Esophagus squamous epithelium (tissue), 4 donors: ENCODE measurements at regions not wholly inside any gene's neighbourhood (a gene's known extent, or its start where the extent isn't known, plus 50 kb on each side); places are given as distances from the start of the nearest gene placed in this dataset.

Experiments used
- POLR2A ChIP-seq, 4 donors: fragments of 450-650 bp; IDR thresholded peaks; one replicate each; pipeline ENCODE4 v1.6.1; 2017; ENCODE audit warnings: antibody characterized with exemption in 4 of 4, mild to moderate bottlenecking in 4 of 4, moderate library complexity in 3 of 4
- TF ChIP-seq, protein P1 (sequence below), 6 experiments: fragments of 450-650 bp in 4 of 6; fragments of 200-600 bp in 2 of 6; sonication (generic) in 2 of 6; IDR thresholded peaks; one replicate each; pipeline ENCODE4 v1.5.1; 2016 to 2019; ENCODE audit warnings: antibody characterized with exemption in 6 of 6, mild to moderate bottlenecking in 4 of 6, moderate library complexity in 4 of 6

DNA sequence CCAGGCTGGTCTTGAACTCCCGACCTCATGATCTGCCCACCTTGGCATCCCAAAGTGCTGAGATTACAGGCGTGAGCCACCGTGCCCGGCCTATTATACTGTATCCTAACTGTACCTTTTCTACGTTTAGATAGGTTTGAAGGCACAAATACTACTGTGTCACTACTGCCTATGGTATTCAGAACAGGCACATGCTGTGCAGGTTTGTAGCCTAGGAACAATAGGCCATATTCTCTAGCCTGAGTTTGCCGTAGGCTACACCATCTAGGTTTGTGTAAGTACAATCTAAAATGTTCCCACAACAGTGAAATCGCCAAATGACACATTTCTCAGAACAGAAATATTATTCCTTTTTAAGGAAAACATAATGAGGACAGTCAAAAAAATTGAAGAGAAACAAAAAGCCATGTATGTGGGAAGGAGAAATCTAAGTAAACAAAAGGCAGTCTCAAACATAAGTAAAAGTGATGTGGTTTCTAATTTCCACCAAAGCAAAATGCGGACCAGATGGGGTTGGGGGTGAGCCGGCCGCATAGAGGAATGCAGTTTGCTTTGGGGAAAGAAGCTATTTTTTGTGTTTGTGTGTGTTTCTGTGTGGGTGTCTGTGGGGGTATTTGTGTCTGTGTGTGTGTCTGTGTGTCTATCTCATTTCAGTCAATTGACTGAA, 192.6 kb upstream of the SALL4 start:
- no peak for TF ChIP-seq POLR2A (IDR thresholded peaks at IDR 0.05)
- TF ChIP-seq, protein P1, sequence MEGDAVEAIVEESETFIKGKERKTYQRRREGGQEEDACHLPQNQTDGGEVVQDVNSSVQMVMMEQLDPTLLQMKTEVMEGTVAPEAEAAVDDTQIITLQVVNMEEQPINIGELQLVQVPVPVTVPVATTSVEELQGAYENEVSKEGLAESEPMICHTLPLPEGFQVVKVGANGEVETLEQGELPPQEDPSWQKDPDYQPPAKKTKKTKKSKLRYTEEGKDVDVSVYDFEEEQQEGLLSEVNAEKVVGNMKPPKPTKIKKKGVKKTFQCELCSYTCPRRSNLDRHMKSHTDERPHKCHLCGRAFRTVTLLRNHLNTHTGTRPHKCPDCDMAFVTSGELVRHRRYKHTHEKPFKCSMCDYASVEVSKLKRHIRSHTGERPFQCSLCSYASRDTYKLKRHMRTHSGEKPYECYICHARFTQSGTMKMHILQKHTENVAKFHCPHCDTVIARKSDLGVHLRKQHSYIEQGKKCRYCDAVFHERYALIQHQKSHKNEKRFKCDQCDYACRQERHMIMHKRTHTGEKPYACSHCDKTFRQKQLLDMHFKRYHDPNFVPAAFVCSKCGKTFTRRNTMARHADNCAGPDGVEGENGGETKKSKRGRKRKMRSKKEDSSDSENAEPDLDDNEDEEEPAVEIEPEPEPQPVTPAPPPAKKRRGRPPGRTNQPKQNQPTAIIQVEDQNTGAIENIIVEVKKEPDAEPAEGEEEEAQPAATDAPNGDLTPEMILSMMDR (IDR thresholded peaks at IDR 0.05) = no peak
